SK-N-SH (cell line): ENCODE measurements at regions not wholly inside any gene's neighbourhood (a gene's known extent, or its start where the extent isn't known, plus 50 kb on each side); places are given as distances from the start of the nearest gene placed in this dataset.

Experiments used
- CTCF ChIA-PET: fragments of 300-600, 350-600 bp; formaldehyde crosslinking; extraction: SDS; loops from one replicate; lab custom pipeline; 2021; lab: Yijun Ruan, JAX
- POLR2A ChIA-PET: fragments of 350-600 bp; sonication (Branson Sonifier 250); formaldehyde crosslinking; extraction: SDS; loops from one replicate; lab custom pipeline; 2020; ENCODE audit warnings: antibody characterized with exemption, inconsistent platforms; lab: Yijun Ruan, JAX
- DNase-seq: peaks from one replicate; pipeline ENCODE4 v3.0.0; 2012
- H2AFZ ChIP-seq: fragments of 200-600 bp; sonication (generic); 2 replicates; pipeline ENCODE4 v1.8.1; 2016; ENCODE audit warnings: antibody characterized with exemption, mild to moderate bottlenecking, low read depth
- H3F3A ChIP-seq: fragments of 200-600 bp; sonication (generic); replicated peaks from 2 replicates; pipeline ENCODE3; 2016; ENCODE audit warnings: antibody characterized with exemption, mild to moderate bottlenecking; ENCODE audit not compliant: insufficient read depth
- H3K27ac ChIP-seq, 2 experiments: fragments of 200-500 bp in 1 of 2; fragments of 200-600 bp in 1 of 2; sonication (Bioruptor generic) in 1 of 2; sonication (generic), shearing (Covaris generic) in 1 of 2; 2 replicates each; pipeline versions ENCODE4 v1.5.1 to v1.6.1; 2014 to 2016; ENCODE audit warnings: low read depth in 2 of 2, inconsistent platforms in 1 of 2, low read length in 1 of 2, mild to moderate bottlenecking in 1 of 2, mixed read lengths in 1 of 2
- H3K27me3 ChIP-seq: fragments of 200-600 bp; sonication (generic), shearing (Covaris generic); 2 replicates; pipeline ENCODE4 v1.6.1; 2016; ENCODE audit warnings: mixed run types; ENCODE audit not compliant: insufficient read depth
- H3K36me3 ChIP-seq, 2 experiments: fragments of 200-500 bp in 1 of 2; fragments of 200-600 bp in 1 of 2; sonication (Bioruptor generic) in 1 of 2; sonication (generic) in 1 of 2; replicated peaks in 1 of 2; 2 replicates each; pipeline versions ENCODE3 to v1.5.1; 2014 to 2016; ENCODE audit warnings: low read length in 1 of 2, mild to moderate bottlenecking in 1 of 2; ENCODE audit not compliant: insufficient read depth in 2 of 2, control insufficient read depth in 1 of 2
- H3K4me1 ChIP-seq, 2 experiments: fragments of 200-500 bp in 1 of 2; fragments of 200-600 bp in 1 of 2; sonication (Bioruptor generic) in 1 of 2; sonication (generic), shearing (Covaris generic) in 1 of 2; 2 replicates each; pipeline versions ENCODE4 v1.5.1 to v1.6.1; 2014 to 2016; ENCODE audit warnings: low read depth in 1 of 2, low read length in 1 of 2, mixed run types in 1 of 2; ENCODE audit not compliant: insufficient read depth in 2 of 2, control insufficient read depth in 1 of 2
- H3K4me2 ChIP-seq: fragments of 200-600 bp; sonication (generic), shearing (Covaris generic); 2 replicates; pipeline ENCODE4 v1.6.1; 2017; ENCODE audit warnings: mixed run types
- H3K4me3 ChIP-seq, 2 experiments: fragments of 200-500 bp in 1 of 2; fragments of 200-600 bp in 1 of 2; sonication (Bioruptor generic) in 1 of 2; sonication (generic), shearing (Covaris generic) in 1 of 2; 2 replicates each; pipeline versions ENCODE4 v1.5.1 to v1.8.1; 2014 to 2016; ENCODE audit warnings: low read depth in 2 of 2, inconsistent platforms in 1 of 2, low read length in 1 of 2, mild to moderate bottlenecking in 1 of 2, mixed read lengths in 1 of 2, moderate library complexity in 1 of 2
- H3K79me2 ChIP-seq: fragments of 200-600 bp; sonication (generic); 2 replicates; pipeline ENCODE4 v1.8.1; 2017; ENCODE audit warnings: mild to moderate bottlenecking; ENCODE audit not compliant: insufficient read depth
- H3K9ac ChIP-seq: fragments of 200-600 bp; sonication (generic); 2 replicates; pipeline ENCODE4 v1.6.1; 2017; ENCODE audit warnings: mixed run types
- H3K9me2 ChIP-seq: fragments of 200-600 bp; sonication (generic); 2 replicates; pipeline ENCODE4 v1.6.1; 2017; ENCODE audit warnings: mixed run types
- H3K9me3 ChIP-seq: fragments of 200-600 bp; sonication (generic); 2 replicates; pipeline ENCODE4 v1.6.1; 2017; ENCODE audit warnings: mixed run types, mild to moderate bottlenecking, moderate library complexity
- H4K20me1 ChIP-seq: fragments of 200-600 bp; sonication (generic); 2 replicates; pipeline ENCODE4 v1.6.1; 2017; ENCODE audit warnings: mild to moderate bottlenecking, mixed run types; ENCODE audit not compliant: insufficient read depth
- ELF1 ChIP-seq: IDR thresholded peaks from 2 replicates; pipeline ENCODE4 v1.4.0; 2012
- FOSL2 ChIP-seq: IDR thresholded peaks from 2 replicates; pipeline ENCODE4 v1.4.0; 2012; ENCODE audit warnings: low read depth, mild to moderate bottlenecking, moderate library complexity, borderline replicate concordance
- FOXM1 ChIP-seq: IDR thresholded peaks from 2 replicates; pipeline ENCODE4 v1.4.0; 2012; ENCODE audit warnings: low read depth, mild to moderate bottlenecking
- GABPA ChIP-seq: IDR thresholded peaks from 2 replicates; pipeline ENCODE4 v1.4.0; 2012; ENCODE audit warnings: low read depth, mild to moderate bottlenecking
- RAD21 ChIP-seq: IDR thresholded peaks from 2 replicates; pipeline ENCODE4 v1.6.1; 2012; ENCODE audit warnings: mild to moderate bottlenecking, low read length
- SIN3A ChIP-seq: IDR thresholded peaks from 2 replicates; pipeline ENCODE4 v1.6.1; 2012; ENCODE audit warnings: low read depth, mild to moderate bottlenecking, low read length, moderate library complexity, borderline replicate concordance
- WGBS: methylation state at CpG from one replicate; pipeline ENCODE4 v1.1.6; 2017; ENCODE audit warnings: low lambda C conversion rate; 5-methylcytosine and 5-hydroxymethylcytosine counted together
- TF ChIP-seq, protein P1 (sequence below): fragments of 150-350 bp; IDR thresholded peaks from 2 replicates; pipeline ENCODE4 v1.6.1; 2017; ENCODE audit warnings: antibody characterized with exemption, low read length, low read depth, borderline replicate concordance
- TF ChIP-seq, protein P2 (sequence below): IDR thresholded peaks from 2 replicates; pipeline ENCODE4 v1.4.0; 2012; ENCODE audit warnings: low read depth, borderline replicate concordance

DNA sequence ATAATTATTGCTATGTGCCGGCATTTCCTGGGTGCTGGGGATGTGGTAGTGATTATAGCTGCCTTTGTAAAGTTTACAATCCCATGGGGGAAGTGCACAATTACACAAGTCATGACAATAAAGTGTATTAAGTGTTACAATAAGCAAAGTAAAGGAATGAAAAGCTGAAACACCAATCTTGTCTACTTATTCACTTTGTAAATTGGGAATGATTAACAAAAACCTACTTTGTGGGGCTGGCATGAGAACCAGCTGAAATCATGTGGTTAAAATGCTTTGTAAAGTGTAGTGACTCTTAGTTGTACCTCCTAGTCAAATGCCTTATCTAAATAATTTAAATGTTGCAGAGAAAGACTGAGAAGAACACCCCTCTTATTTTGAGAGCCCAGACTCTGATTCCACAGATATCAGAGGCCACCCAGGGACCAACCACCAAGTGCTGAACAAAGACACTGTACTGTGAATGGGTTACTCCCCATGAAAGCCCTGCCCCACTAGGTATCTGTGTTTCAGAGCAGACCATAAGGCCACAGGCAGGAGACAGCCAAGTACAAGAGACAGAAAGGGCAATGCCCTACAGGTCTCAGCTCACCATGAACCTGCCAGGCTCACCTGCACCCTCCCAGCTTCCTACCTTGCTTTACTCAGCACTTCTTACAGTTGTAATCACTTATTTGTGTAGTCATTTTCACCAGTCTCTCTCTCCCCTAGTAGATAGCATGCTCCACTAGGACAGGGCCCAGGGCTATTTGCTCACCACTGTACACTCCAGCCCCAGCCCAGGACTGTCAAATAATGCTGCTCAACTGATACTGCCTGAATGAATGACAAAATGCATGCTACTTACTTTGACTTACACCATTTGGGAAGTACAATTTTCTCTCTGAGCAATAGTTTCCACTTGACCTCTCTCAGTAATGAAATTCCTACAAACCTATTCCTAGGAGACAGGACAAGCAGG is 101.6 kb upstream of the APC start:
- no peak for DNase-seq
- Histone ChIP-seq H3K79me2 (no peaks in the 10 kb centered on the region), H3K9me3 (no peaks in the 10 kb centered on the region), H4K20me1 (no peaks in the 10 kb centered on the region), H3K36me3 (no peaks in the 10 kb centered on the region), H3K27me3 (no peaks in the 10 kb centered on the region), H3K4me2 (no peak overlapping the region)
- CTCF ChIA-PET: no interaction called here
- TF ChIP-seq GABPA: no peak
- no peak for TF ChIP-seq RAD21
- TF ChIP-seq FOXM1: no peak
- TF ChIP-seq, all 33 proteins: peak for 0
- WGBS: 69% methylated on average over 1 of the region's 1 CpG
- no peak overlapping the region for H3K9ac ChIP-seq
- no peak overlapping the region for H3K27ac ChIP-seq
- no peak overlapping the region for H3K4me3 ChIP-seq
- no peaks in the 10 kb centered on the region for H3F3A ChIP-seq
- POLR2A ChIA-PET: no interaction called here
- peaks cover 0 to 2% of the 10 kb centered on the region in 2 experiments; a peak in 2 of 4 replicates for H3K4me1 ChIP-seq
- H3K9me2 ChIP-seq: no peaks in the 10 kb centered on the region
- H2AFZ ChIP-seq: no peak overlapping the region

DNA sequence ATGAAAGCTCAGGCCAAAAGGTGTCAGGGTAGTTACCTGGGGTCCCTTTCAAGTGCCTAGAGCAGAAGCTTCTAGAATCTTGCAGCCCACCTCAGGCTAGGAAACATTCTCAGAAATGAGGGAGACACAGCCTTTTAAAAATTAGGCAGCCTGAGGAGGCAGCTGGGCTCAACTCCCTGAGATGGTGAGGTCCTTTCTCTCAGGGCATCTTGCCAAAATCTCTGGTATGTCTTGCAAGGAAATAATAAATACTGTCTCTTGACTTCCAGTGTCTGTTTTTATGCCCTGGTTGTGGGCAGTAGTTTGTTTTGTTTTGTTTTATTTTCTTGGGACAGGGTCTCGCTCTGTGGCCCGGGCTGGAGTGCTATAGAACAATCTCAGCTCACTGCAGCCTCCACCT is 100.9 kb upstream of the APC start:
- Histone ChIP-seq H3K9me3 (no peaks in the 10 kb centered on the region), H2AFZ (no peak overlapping the region), H3K4me2 (no peak overlapping the region), H3F3A (no peaks in the 10 kb centered on the region), H3K79me2 (no peaks in the 10 kb centered on the region), H3K9me2 (no peaks in the 10 kb centered on the region), H3K27ac (no peak overlapping the region), H4K20me1 (no peaks in the 10 kb centered on the region), H3K4me1 (no peaks in the 10 kb centered on the region; a peak in 1 of 4 replicates), H3K9ac (no peak overlapping the region), H3K4me3 (no peak overlapping the region), H3K27me3 (no peaks in the 10 kb centered on the region), H3K36me3 (no peaks in the 10 kb centered on the region)
- ChIA-PET CTCF (no interaction called here), POLR2A (no interaction called here)
- DNase-seq: no peak
- 38% methylated on average over 2 of the region's 2 CpGs for WGBS
- no peak for TF ChIP-seq RAD21

DNA sequence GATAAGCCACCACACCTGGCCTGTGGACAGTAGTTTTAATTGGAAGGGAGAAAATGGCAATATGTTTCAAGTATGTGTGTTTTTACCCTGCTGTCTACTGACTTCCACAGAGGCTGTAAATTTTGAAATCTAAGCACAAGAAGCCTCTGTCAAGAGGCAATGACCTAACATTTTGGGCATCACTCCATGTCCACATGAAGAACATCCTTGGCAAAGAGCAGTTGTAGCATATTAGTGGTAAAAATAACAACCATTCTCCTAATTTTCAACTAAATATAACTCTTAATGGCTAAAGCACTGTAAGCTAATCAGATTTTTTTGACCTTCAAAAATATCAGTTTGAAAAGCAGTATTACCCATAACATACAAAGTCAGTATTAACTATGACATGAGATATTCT is 100.3 kb upstream of the APC start:
- Histone ChIP-seq H3K36me3 (no peaks in the 10 kb centered on the region), H3K9me2 (no peaks in the 10 kb centered on the region), H3K79me2 (no peaks in the 10 kb centered on the region), H3K9ac (no peak overlapping the region), H3F3A (no peaks in the 10 kb centered on the region), H4K20me1 (no peaks in the 10 kb centered on the region), H3K27me3 (no peaks in the 10 kb centered on the region), H3K4me1 (no peaks in the 10 kb centered on the region; a peak in 1 of 4 replicates), H3K9me3 (no peaks in the 10 kb centered on the region), H3K4me3 (no peak overlapping the region), H2AFZ (no peak overlapping the region), H3K27ac (no peak overlapping the region), H3K4me2 (no peak overlapping the region)
- CTCF ChIA-PET: no interaction called here
- no peak for DNase-seq
- POLR2A ChIA-PET: no interaction called here
- TF ChIP-seq SIN3A (no peak), FOSL2 (no peak), ELF1 (no peak)
- TF ChIP-seq, protein P1, sequence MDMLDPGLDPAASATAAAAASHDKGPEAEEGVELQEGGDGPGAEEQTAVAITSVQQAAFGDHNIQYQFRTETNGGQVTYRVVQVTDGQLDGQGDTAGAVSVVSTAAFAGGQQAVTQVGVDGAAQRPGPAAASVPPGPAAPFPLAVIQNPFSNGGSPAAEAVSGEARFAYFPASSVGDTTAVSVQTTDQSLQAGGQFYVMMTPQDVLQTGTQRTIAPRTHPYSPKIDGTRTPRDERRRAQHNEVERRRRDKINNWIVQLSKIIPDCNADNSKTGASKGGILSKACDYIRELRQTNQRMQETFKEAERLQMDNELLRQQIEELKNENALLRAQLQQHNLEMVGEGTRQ: no peak
- TF ChIP-seq, protein P2, sequence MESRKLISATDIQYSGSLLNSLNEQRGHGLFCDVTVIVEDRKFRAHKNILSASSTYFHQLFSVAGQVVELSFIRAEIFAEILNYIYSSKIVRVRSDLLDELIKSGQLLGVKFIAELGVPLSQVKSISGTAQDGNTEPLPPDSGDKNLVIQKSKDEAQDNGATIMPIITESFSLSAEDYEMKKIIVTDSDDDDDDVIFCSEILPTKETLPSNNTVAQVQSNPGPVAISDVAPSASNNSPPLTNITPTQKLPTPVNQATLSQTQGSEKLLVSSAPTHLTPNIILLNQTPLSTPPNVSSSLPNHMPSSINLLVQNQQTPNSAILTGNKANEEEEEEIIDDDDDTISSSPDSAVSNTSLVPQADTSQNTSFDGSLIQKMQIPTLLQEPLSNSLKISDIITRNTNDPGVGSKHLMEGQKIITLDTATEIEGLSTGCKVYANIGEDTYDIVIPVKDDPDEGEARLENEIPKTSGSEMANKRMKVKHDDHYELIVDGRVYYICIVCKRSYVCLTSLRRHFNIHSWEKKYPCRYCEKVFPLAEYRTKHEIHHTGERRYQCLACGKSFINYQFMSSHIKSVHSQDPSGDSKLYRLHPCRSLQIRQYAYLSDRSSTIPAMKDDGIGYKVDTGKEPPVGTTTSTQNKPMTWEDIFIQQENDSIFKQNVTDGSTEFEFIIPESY: no peak
